ENCODE measurements at regions not wholly inside any gene's neighbourhood (a gene's known extent, or its start where the extent isn't known, plus 50 kb on each side); places are given as distances from the start of the nearest gene placed in this dataset.

- H3K4me1 Mint-ChIP-seq (ENCODE audit: low read depth), result no peaks in the 10 kb centered on the region
- no peaks in the 10 kb centered on the region for H3K9me3 Mint-ChIP-seq
- H3K27me3 Mint-ChIP-seq (ENCODE audit: low read depth), result peaks cover 9% of the 10 kb centered on the region
- intact Hi-C loops (cut with micrococcal nuclease), result no loop called here
- H3K36me3 Mint-ChIP-seq (ENCODE audit: low read depth), result no peaks in the 10 kb centered on the region
- no peak for DNase-seq (ENCODE audit: low spot score)
- no peak overlapping the region for H3K4me3 Mint-ChIP-seq (ENCODE audit: low read depth)
- H3K27ac Mint-ChIP-seq, result no peak overlapping the region
Observed at GRCh38 chr1:112263042-112263441, 133.0 kb upstream of the CTTNBP2NL start.

- no peak overlapping the region for H3K27ac Mint-ChIP-seq
- no peak for DNase-seq (ENCODE audit: low spot score)
- no peak overlapping the region for H3K4me3 Mint-ChIP-seq (ENCODE audit: low read depth)
- H3K4me1 Mint-ChIP-seq (ENCODE audit: low read depth), result no peaks in the 10 kb centered on the region
- no peaks in the 10 kb centered on the region for H3K9me3 Mint-ChIP-seq
- no peaks in the 10 kb centered on the region for H3K36me3 Mint-ChIP-seq (ENCODE audit: low read depth)
- intact Hi-C loops (cut with micrococcal nuclease), result no loop called here
- H3K27me3 Mint-ChIP-seq (ENCODE audit: low read depth), result peaks cover 9% of the 10 kb centered on the region
Observed at GRCh38 chr1:112263453-112263852, 132.6 kb upstream of the CTTNBP2NL start.

DNA sequence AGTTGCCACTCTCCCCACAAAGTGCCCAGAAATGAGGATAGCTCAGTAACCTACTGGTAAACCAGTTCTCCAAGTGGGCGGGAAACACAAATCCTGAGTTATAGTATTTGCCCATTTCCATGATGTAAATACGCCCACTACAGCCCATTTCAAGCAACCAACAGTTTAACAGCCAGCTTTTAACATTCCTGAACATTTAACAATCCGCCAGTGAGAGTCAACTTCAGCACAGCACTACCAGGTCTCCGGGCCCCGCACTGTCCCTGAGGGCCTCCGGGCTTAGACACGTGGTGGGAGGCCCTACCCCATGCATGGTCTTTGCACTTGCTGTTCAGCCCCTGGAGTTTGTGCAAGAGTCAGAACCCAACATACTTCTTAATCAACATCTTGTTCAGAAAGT, 132.0 kb upstream of the CTTNBP2NL start:
- no peaks in the 10 kb centered on the region for H3K4me1 Mint-ChIP-seq (ENCODE audit: low read depth)
- H3K4me3 Mint-ChIP-seq (ENCODE audit: low read depth), result no peak overlapping the region
- intact Hi-C loops (cut with micrococcal nuclease), result no loop called here
- H3K27ac Mint-ChIP-seq, result no peak overlapping the region
- H3K27me3 Mint-ChIP-seq (ENCODE audit: low read depth), result peaks cover 9% of the 10 kb centered on the region
- no peaks in the 10 kb centered on the region for H3K36me3 Mint-ChIP-seq (ENCODE audit: low read depth)
- DNase-seq (ENCODE audit: low spot score), result no peak
- H3K9me3 Mint-ChIP-seq, result no peaks in the 10 kb centered on the region

- Mint-ChIP-seq H3K4me3 (ENCODE audit: low read depth) (no peak overlapping the region), H3K27ac (no peak overlapping the region), H3K36me3 (ENCODE audit: low read depth) (no peaks in the 10 kb centered on the region), H3K9me3 (no peaks in the 10 kb centered on the region), H3K27me3 (ENCODE audit: low read depth) (peaks cover 9% of the 10 kb centered on the region), H3K4me1 (ENCODE audit: low read depth) (no peaks in the 10 kb centered on the region)
- DNase-seq (ENCODE audit: low spot score), result no peak
- intact Hi-C loops (cut with micrococcal nuclease), result no loop called here
Observed at GRCh38 chr1:112264553-112264952, 131.5 kb upstream of the CTTNBP2NL start.

DNA sequence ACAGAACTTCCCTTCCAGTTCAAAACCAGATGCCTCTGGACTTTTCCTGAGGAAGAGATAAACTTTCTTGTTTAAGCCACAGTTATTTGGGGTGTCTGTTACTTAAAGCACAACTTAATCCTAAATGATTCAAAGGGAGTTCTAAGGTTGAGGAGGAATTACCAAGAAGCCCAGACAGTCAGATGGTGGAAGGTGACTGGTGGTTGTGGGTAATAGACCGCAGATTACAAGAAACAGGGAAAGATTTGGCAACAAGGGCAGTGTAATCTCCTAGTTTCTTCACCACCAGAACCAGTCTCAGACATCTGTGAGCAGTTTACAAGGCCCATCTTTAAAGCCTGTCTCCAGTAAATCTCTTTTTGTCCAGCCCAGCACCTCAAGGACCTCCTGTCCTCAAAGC, 130.1 kb upstream of the CTTNBP2NL start:
- intact Hi-C loops (cut with micrococcal nuclease), result no loop called here
- Mint-ChIP-seq H3K27ac (no peak overlapping the region), H3K27me3 (ENCODE audit: low read depth) (peaks cover 11% of the 10 kb centered on the region), H3K9me3 (no peaks in the 10 kb centered on the region), H3K36me3 (ENCODE audit: low read depth) (no peaks in the 10 kb centered on the region), H3K4me1 (ENCODE audit: low read depth) (no peaks in the 10 kb centered on the region), H3K4me3 (ENCODE audit: low read depth) (no peak overlapping the region)
- DNase-seq (ENCODE audit: low spot score), result no peak

DNA sequence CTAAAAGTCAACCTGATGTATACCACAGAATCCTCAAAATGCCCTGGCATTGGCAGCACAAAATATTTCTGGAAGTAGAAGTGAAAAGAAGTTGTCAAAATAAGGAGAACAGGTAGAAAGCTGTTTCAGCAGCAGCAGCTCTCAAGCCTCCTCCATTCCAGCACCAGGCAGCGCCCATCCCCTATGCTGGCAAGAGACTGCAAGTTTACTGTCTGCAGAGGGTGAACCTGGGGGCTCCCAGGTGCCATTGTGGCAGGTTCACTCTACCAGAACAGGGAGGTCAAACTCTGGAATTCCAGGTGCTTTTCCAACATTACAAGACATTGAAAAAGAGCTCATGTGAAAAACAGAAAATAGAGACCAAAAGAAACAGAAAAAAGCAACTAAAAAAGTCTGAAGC, 128.8 kb upstream of the CTTNBP2NL start:
- Mint-ChIP-seq H3K4me3 (ENCODE audit: low read depth) (no peak overlapping the region), H3K36me3 (ENCODE audit: low read depth) (no peaks in the 10 kb centered on the region), H3K27ac (no peak overlapping the region), H3K4me1 (ENCODE audit: low read depth) (no peaks in the 10 kb centered on the region), H3K9me3 (no peaks in the 10 kb centered on the region), H3K27me3 (ENCODE audit: low read depth) (peaks cover 13% of the 10 kb centered on the region)
- DNase-seq (ENCODE audit: low spot score), result no peak
- intact Hi-C loops (cut with micrococcal nuclease), result no loop called here

DNA sequence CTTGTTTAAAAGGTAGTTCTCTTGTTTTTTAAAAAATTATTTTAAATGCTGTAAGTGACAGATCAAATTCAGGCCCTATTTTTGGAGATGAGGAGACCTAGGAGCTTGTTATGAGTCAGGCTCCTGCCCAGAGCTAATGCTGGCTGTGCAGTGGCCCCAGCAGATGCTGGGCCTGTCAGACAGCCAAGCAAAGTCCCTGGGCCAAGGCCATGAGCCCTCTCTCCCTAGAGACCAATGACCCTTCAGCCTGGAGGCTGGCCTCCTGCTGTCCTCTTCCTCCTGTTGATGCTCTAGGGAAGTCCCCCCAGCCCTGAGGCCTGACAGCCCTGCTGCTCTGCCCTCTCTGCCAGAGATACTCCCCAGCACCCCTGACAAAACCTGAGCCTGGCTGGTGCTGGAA, 128.1 kb upstream of the CTTNBP2NL start:
- H3K27ac Mint-ChIP-seq, result no peak overlapping the region
- H3K36me3 Mint-ChIP-seq (ENCODE audit: low read depth), result no peaks in the 10 kb centered on the region
- intact Hi-C loops (cut with micrococcal nuclease), result no loop called here
- peaks cover 18% of the 10 kb centered on the region for H3K27me3 Mint-ChIP-seq (ENCODE audit: low read depth)
- DNase-seq (ENCODE audit: low spot score), result no peak
- H3K9me3 Mint-ChIP-seq, result no peaks in the 10 kb centered on the region
- H3K4me3 Mint-ChIP-seq (ENCODE audit: low read depth), result no peak overlapping the region
- H3K4me1 Mint-ChIP-seq (ENCODE audit: low read depth), result no peaks in the 10 kb centered on the region

GRCh38 chr1:112268408-112268807, 127.6 kb upstream of the CTTNBP2NL start:
- Mint-ChIP-seq H3K9me3 (no peaks in the 10 kb centered on the region), H3K4me1 (ENCODE audit: low read depth) (no peaks in the 10 kb centered on the region), H3K27me3 (ENCODE audit: low read depth) (peaks cover 19% of the 10 kb centered on the region), H3K36me3 (ENCODE audit: low read depth) (no peaks in the 10 kb centered on the region), H3K27ac (no peak overlapping the region), H3K4me3 (ENCODE audit: low read depth) (no peak overlapping the region)
- no peak for DNase-seq (ENCODE audit: low spot score)
- intact Hi-C loops (cut with micrococcal nuclease), result no loop called here

GRCh38 chr1:112271270-112271669, 124.7 kb upstream of the CTTNBP2NL start:
- Mint-ChIP-seq H3K27ac (no peak overlapping the region), H3K27me3 (ENCODE audit: low read depth) (peaks cover 19% of the 10 kb centered on the region), H3K4me3 (ENCODE audit: low read depth) (no peak overlapping the region), H3K9me3 (peaks cover 7% of the 10 kb centered on the region), H3K4me1 (ENCODE audit: low read depth) (no peaks in the 10 kb centered on the region), H3K36me3 (ENCODE audit: low read depth) (no peaks in the 10 kb centered on the region)
- intact Hi-C loops (cut with micrococcal nuclease), result no loop called here
- no peak for DNase-seq (ENCODE audit: low spot score)

- intact Hi-C loops (cut with micrococcal nuclease), result no loop called here
- Mint-ChIP-seq H3K36me3 (ENCODE audit: low read depth) (no peaks in the 10 kb centered on the region), H3K4me1 (ENCODE audit: low read depth) (no peaks in the 10 kb centered on the region), H3K9me3 (peaks cover 7% of the 10 kb centered on the region), H3K27me3 (ENCODE audit: low read depth) (peaks cover 19% of the 10 kb centered on the region), H3K27ac (no peak overlapping the region), H3K4me3 (ENCODE audit: low read depth) (no peak overlapping the region)
- no peak for DNase-seq (ENCODE audit: low spot score)
Observed at GRCh38 chr1:112272101-112272772, 123.8 kb upstream of the CTTNBP2NL start.

DNA sequence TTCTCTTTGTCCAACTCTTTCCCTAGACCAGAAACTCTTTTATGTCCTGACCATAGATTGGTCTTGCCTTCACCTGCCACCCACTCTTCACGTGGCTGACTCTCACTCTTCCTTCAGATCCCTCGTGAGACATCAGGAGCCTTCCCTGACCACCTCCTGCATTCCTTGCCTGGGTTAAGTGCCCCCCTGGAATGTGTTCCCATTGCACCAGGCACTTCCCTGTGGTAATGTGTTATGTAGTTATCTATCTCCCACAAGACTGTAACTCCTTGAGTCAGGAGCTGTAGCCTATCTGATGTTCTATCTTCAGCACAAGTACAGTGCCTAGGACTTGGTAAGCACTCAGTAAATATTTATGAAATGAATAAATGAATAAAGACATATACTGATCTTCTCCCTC, 111.2 kb upstream of the CTTNBP2NL start:
- no peak overlapping the region for H3K4me3 Mint-ChIP-seq (ENCODE audit: low read depth)
- DNase-seq (ENCODE audit: low spot score), result no peak
- H3K27ac Mint-ChIP-seq, result no peak overlapping the region
- H3K36me3 Mint-ChIP-seq (ENCODE audit: low read depth), result no peaks in the 10 kb centered on the region
- no peaks in the 10 kb centered on the region for H3K9me3 Mint-ChIP-seq
- peaks cover 10% of the 10 kb centered on the region for H3K27me3 Mint-ChIP-seq (ENCODE audit: low read depth)
- intact Hi-C loops (cut with micrococcal nuclease), result no loop called here
- H3K4me1 Mint-ChIP-seq (ENCODE audit: low read depth), result no peaks in the 10 kb centered on the region

DNA sequence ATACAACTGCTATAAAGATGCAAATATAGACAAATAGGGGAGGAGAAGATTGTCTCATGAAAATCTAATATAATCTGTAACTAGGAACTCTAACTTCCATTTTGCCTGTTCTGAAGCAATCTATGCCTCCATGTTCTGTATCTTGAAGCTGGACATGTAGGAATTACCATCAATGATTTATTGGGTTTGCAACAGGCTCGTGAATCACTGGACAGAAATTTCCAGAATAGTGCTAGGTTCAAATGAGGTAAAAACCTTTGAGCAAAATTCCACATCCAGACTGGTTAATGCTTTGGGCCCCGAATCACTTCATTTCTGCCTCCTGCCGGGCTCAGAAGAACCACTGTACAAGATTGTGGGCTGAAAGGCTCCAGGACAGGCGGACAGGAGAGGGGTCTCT, 110.7 kb upstream of the CTTNBP2NL start:
- Mint-ChIP-seq H3K9me3 (no peaks in the 10 kb centered on the region), H3K4me1 (ENCODE audit: low read depth) (no peaks in the 10 kb centered on the region), H3K27ac (no peak overlapping the region), H3K4me3 (ENCODE audit: low read depth) (no peak overlapping the region), H3K36me3 (ENCODE audit: low read depth) (no peaks in the 10 kb centered on the region), H3K27me3 (ENCODE audit: low read depth) (peaks cover 10% of the 10 kb centered on the region)
- no peak for DNase-seq (ENCODE audit: low spot score)
- intact Hi-C loops (cut with micrococcal nuclease), result no loop called here

GRCh38 chr1:112285746-112286145, 110.3 kb upstream of the CTTNBP2NL start:
- no peak overlapping the region for H3K4me3 Mint-ChIP-seq (ENCODE audit: low read depth)

DNA sequence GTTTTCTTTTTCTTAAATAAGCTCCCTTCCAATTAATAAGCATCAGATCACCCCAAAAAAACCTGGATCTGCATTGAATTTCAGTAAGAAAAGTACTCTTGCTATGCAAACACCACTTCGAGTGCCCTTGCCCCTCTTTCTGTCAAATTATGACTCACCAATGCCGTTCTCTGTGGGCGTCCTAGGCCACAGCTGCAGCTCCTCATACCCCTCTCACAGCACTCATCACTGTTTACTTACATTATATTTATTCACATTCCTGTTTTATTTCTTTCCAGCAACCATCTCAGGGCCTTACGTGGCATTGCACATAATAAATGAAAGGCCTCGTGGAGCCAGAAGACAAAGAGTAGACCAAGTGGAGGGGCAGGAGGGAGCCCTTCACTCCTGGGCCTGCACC, 99.1 kb upstream of the CTTNBP2NL start:
- no peaks in the 10 kb centered on the region for H3K36me3 Mint-ChIP-seq (ENCODE audit: low read depth)
- H3K9me3 Mint-ChIP-seq, result no peaks in the 10 kb centered on the region
- no peaks in the 10 kb centered on the region for H3K4me1 Mint-ChIP-seq (ENCODE audit: low read depth)
- H3K27me3 Mint-ChIP-seq (ENCODE audit: low read depth), result peaks cover 11% of the 10 kb centered on the region
- H3K4me3 Mint-ChIP-seq (ENCODE audit: low read depth), result no peak overlapping the region
- no peak for DNase-seq (ENCODE audit: low spot score)
- H3K27ac Mint-ChIP-seq, result no peak overlapping the region
- intact Hi-C loops (cut with micrococcal nuclease), result loop anchor here (5.0 kb wide), 1 partner anchor 70 kb away; no protein-coding TSS in a partner anchor

More at GRCh38 chr1:112285746-112286145, 110.3 kb upstream of the CTTNBP2NL start:
- Mint-ChIP-seq H3K9me3 (no peaks in the 10 kb centered on the region), H3K4me1 (ENCODE audit: low read depth) (no peaks in the 10 kb centered on the region), H3K27ac (no peak overlapping the region), H3K27me3 (ENCODE audit: low read depth) (peaks cover 10% of the 10 kb centered on the region), H3K36me3 (ENCODE audit: low read depth) (no peaks in the 10 kb centered on the region)
- no peak for DNase-seq (ENCODE audit: low spot score)
- intact Hi-C loops (cut with micrococcal nuclease), result no loop called here
